Daoy (cell line): ENCODE measurements at regions not wholly inside any gene's neighbourhood (a gene's known extent, or its start where the extent isn't known, plus 50 kb on each side); places are given as distances from the start of the nearest gene placed in this dataset.

Experiments used
- DNase-seq: peaks from one replicate; pipeline ENCODE4 v3.0.0-alpha.2; 2015; ENCODE audit warnings: low read depth

GRCh38 chr13:22091222-22091970 is 420.5 kb downstream of the FGF9 start:
- peak; percentile 37 for DNase-seq

GRCh38 chr13:22091971-22092300 is 421.1 kb downstream of the FGF9 start:
- no peak for DNase-seq

- DNase-seq = peak; percentile 35
Observed at GRCh38 chr13:22092791-22093560, 422.1 kb downstream of the FGF9 start.

- DNase-seq = no peak
Observed at GRCh38 chr13:22095794-22096193, 424.9 kb downstream of the FGF9 start.

GRCh38 chr13:22099585-22099984 is 428.7 kb downstream of the FGF9 start:
- DNase-seq = no peak

- no peak for DNase-seq
Observed at GRCh38 chr13:22102271-22102670, 431.4 kb downstream of the FGF9 start.

- peak; percentile 42 for DNase-seq
Observed at GRCh38 chr13:22103046-22104027, 432.5 kb downstream of the FGF9 start.

- no peak for DNase-seq
Observed at GRCh38 chr13:22106058-22106457, 435.2 kb downstream of the FGF9 start.

- DNase-seq = peak; percentile 37
Observed at GRCh38 chr13:22107549-22107948, 436.7 kb downstream of the FGF9 start.

- no peak for DNase-seq
Observed at GRCh38 chr13:22108283-22108942, 437.5 kb downstream of the FGF9 start.

- no peak for DNase-seq
Observed at GRCh38 chr13:22108979-22109378, 438.1 kb downstream of the FGF9 start.

GRCh38 chr13:22110368-22110767 is 439.5 kb downstream of the FGF9 start:
- peak; percentile 81 for DNase-seq

GRCh38 chr13:22111152-22111783 is 440.4 kb downstream of the FGF9 start:
- DNase-seq = no peak

- DNase-seq = peak; percentile 29
Observed at GRCh38 chr13:22111961-22112360, 441.1 kb downstream of the FGF9 start.

GRCh38 chr13:22112956-22113745 is 442.3 kb downstream of the FGF9 start:
- DNase-seq = peak; percentile 33

GRCh38 chr13:22114630-22115311 is 443.9 kb downstream of the FGF9 start:
- DNase-seq = peak; percentile 73

GRCh38 chr13:22118158-22118557 is 447.3 kb downstream of the FGF9 start:
- no peak for DNase-seq

GRCh38 chr13:22120646-22121045 is 449.8 kb downstream of the FGF9 start:
- peak; percentile 34 for DNase-seq

- no peak for DNase-seq
Observed at GRCh38 chr13:22121146-22121739, 450.4 kb downstream of the FGF9 start.
